Naive thymus-derived CD8-positive, alpha-beta T cell (primary cell): ENCODE measurements at regions not wholly inside any gene's neighbourhood (a gene's known extent, or its start where the extent isn't known, plus 50 kb on each side); places are given as distances from the start of the nearest gene placed in this dataset.

Experiments used
- ATAC-seq, 2 donors: fragments of 150-1000 bp; cut with Tn5 transposase in 1 of 2; sonication (Bioruptor Pico), chemical (Tn5 transposase) in 1 of 2; 1 replicate in 1 of 2; 2 replicates in 1 of 2; pipeline ENCODE4 v1.10.0; 2021; ENCODE audit warnings: mild to moderate bottlenecking in 2 of 2, moderate library complexity in 2 of 2
- POLR2A ChIA-PET: fragments of 350-600 bp; sonication (Branson Sonifier 250); formaldehyde crosslinking; loops from one replicate; lab custom pipeline; 2021; ENCODE audit warnings: antibody characterized with exemption; lab: Charles Lee
- DNase-seq, 10 donors: peaks; one replicate each; pipeline versions ENCODE4 v3.0.0 to v3.0.0-alpha.2; 2020 to 2022
- H3K27ac Mint-ChIP-seq, 10 donors: one replicate each; pipeline ENCODE4 v1.8.0; 2020 to 2022; ENCODE audit warnings: mild to moderate bottlenecking in 10 of 10, mixed read lengths in 10 of 10, moderate library complexity in 4 of 10, inconsistent platforms in 1 of 10
- H3K27me3 Mint-ChIP-seq, 5 donors: one replicate each; pipeline ENCODE4 v1.8.0; 2021 to 2022; ENCODE audit warnings: mixed read lengths in 5 of 5
- H3K36me3 Mint-ChIP-seq, 3 donors: one replicate each; pipeline ENCODE4 v1.8.0; 2020 to 2022; ENCODE audit warnings: mixed read lengths in 3 of 3, mild to moderate bottlenecking in 2 of 3, inconsistent platforms in 1 of 3
- H3K4me1 Mint-ChIP-seq, 4 donors: one replicate each; pipeline ENCODE4 v1.8.0; 2021 to 2022; ENCODE audit warnings: mixed read lengths in 4 of 4
- H3K4me3 Mint-ChIP-seq, 10 donors: one replicate each; pipeline ENCODE4 v1.8.0; 2020 to 2022; ENCODE audit warnings: mild to moderate bottlenecking in 10 of 10, mixed read lengths in 10 of 10, moderate library complexity in 6 of 10, inconsistent platforms in 1 of 10
- H3K9me3 Mint-ChIP-seq, 9 donors: one replicate each; pipeline ENCODE4 v1.8.0; 2020 to 2022; ENCODE audit warnings: mixed read lengths in 9 of 9, mild to moderate bottlenecking in 3 of 9, inconsistent platforms in 1 of 9, moderate library complexity in 1 of 9

DNA sequence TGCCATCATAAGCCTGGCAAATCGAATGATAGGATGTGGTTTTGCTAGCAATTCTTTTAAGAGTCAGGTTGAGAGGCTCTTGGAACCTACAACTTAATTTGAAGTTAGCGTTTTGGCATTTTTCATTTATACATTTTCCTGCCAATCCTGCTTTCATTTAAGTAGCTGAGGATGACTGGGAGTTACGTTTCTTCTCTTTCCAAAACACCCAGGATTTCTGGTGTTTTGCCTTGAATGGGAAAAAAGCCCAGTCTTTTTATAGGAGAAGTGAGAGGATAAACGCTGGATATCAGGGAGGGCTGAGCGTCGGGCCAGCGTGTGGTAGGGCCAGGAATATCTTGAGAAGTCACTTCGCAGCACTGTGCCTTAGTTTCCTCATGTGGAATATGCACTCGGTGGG, 174.2 kb upstream of the HAND2 start:
- H3K36me3 Mint-ChIP-seq = peaks cover 0 to 1% (median 0%) of the 10 kb centered on the region in 3 donors
- H3K27ac Mint-ChIP-seq = no peak overlapping the region
- H3K4me1 Mint-ChIP-seq = no peaks in the 10 kb centered on the region
- H3K27me3 Mint-ChIP-seq = peaks cover 0 to 10% (median 4%) of the 10 kb centered on the region in 5 donors
- ATAC-seq (no peak), DNase-seq (no peak)
- no peaks in the 10 kb centered on the region for H3K9me3 Mint-ChIP-seq
- POLR2A ChIA-PET = no interaction called here
- no peak overlapping the region for H3K4me3 Mint-ChIP-seq

- Mint-ChIP-seq H3K36me3 (peaks cover 0 to 1% (median 0%) of the 10 kb centered on the region in 3 donors), H3K4me1 (no peaks in the 10 kb centered on the region), H3K27ac (no peak overlapping the region), H3K4me3 (no peak overlapping the region), H3K9me3 (peaks cover 0 to under 1% (median 0%) of the 10 kb centered on the region in 9 donors), H3K27me3 (peaks cover 0 to 7% (median 3%) of the 10 kb centered on the region in 5 donors)
- POLR2A ChIA-PET = no interaction called here
- no peak for DNase-seq
- ATAC-seq = no peak
Measured at GRCh38 chr4:173703021-173703420, 173.0 kb upstream of the HAND2 start.

- Mint-ChIP-seq H3K27ac (no peak overlapping the region), H3K9me3 (peaks cover 0 to 4% (median 0%) of the 10 kb centered on the region in 9 donors), H3K4me3 (no peak overlapping the region), H3K36me3 (peaks cover 0 to 1% (median 0%) of the 10 kb centered on the region in 3 donors), H3K27me3 (peaks cover 0 to 7% (median 3%) of the 10 kb centered on the region in 5 donors), H3K4me1 (no peaks in the 10 kb centered on the region)
- no peak for ATAC-seq
- POLR2A ChIA-PET = no interaction called here
- DNase-seq = no peak
Measured at GRCh38 chr4:173700650-173701049, 170.6 kb upstream of the HAND2 start.

DNA sequence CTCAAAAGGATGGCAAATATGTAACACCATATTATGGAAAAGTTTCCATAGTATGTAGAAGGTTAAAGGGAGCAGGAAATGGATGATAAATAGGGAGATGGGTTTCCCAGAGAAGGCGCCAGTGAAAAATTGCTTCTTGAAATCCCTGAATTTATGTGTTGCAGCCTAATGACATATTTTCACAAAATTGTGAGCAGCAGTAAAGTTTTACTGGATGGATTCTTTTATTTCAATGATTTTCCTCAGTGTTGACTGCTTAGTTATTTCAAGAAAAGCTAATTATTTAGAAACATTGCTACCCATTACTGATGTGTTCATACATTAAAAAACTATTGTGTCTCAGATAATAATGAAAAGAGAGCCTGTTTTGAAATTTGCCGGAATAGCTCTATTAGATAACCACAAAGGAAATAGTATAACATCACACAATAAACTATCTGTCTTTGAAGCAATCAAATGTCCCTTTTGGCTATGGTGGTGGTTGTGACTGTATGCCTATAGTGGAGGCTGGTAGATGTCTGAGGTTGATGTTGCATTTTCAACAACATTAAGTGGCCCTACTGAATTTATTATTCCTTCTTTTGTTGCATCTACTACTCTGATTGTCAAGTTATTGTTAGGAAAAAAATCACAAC, 169.9 kb upstream of the HAND2 start:
- DNase-seq = no peak
- Mint-ChIP-seq H3K4me1 (no peaks in the 10 kb centered on the region), H3K4me3 (no peak overlapping the region), H3K36me3 (peaks cover 0 to 1% (median 0%) of the 10 kb centered on the region in 3 donors), H3K27ac (no peak overlapping the region), H3K9me3 (peaks cover 0 to 4% (median 0%) of the 10 kb centered on the region in 9 donors), H3K27me3 (peaks cover 0 to 3% (median 1%) of the 10 kb centered on the region in 5 donors)
- ATAC-seq = no peak
- POLR2A ChIA-PET = no interaction called here

DNA sequence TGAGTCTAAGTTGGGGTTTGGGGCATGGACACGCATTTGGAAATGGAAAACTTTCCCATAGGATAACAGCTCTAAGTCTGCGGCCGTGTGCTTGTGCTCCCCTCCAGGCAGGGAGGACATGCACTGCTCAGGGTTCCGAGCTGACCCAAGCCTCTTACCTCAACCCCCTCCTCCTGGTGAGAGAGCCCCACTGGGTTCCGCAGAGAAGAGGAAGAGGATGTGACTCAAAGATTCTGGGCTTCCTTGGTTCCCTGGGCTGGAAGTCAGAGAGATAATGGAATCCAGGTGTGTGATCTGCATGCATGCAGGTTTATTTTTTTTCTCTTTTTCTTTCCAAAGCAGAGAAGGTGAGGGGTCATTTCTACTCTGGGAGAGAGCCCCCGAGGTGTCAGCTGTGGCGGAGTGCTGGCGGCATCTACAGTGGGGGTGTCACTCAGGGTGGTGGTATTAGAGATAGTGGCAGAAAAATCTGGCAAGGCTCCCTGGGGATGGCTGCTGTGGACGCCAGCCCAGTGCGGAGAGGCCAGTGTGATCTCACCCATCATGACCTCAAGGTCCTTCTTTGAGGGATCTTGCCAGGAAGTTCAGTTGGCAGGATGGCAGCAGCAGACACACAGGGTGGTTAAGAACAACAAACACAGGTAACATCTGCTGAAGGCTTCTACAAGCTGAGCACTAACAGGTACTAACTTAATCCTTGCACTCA, 168.7 kb upstream of the HAND2 start:
- no peak for DNase-seq
- peaks cover 0 to 3% (median 0%) of the 10 kb centered on the region in 5 donors for H3K27me3 Mint-ChIP-seq
- POLR2A ChIA-PET = no interaction called here
- H3K9me3 Mint-ChIP-seq = peaks cover 0 to 4% (median 0%) of the 10 kb centered on the region in 9 donors
- H3K4me1 Mint-ChIP-seq = no peaks in the 10 kb centered on the region
- H3K4me3 Mint-ChIP-seq = no peak overlapping the region
- H3K27ac Mint-ChIP-seq = peak overlapping the region in 1 of 10 donors; percentile 13
- no peak for ATAC-seq
- no peaks in the 10 kb centered on the region for H3K36me3 Mint-ChIP-seq

- POLR2A ChIA-PET = no interaction called here
- Mint-ChIP-seq H3K4me1 (no peaks in the 10 kb centered on the region), H3K27me3 (peaks cover 0 to 3% (median 0%) of the 10 kb centered on the region in 5 donors), H3K27ac (no peak overlapping the region), H3K4me3 (no peak overlapping the region), H3K9me3 (peaks cover 0 to 4% (median 0%) of the 10 kb centered on the region in 9 donors), H3K36me3 (no peaks in the 10 kb centered on the region)
- DNase-seq (no peak), ATAC-seq (no peak)
Measured at GRCh38 chr4:173697840-173698239, 167.8 kb upstream of the HAND2 start.

GRCh38 chr4:173696551-173696950, 166.5 kb upstream of the HAND2 start:
- no peaks in the 10 kb centered on the region for H3K36me3 Mint-ChIP-seq
- POLR2A ChIA-PET = no interaction called here
- DNase-seq (no peak), ATAC-seq (no peak)
- peaks cover 0 to 4% (median 0%) of the 10 kb centered on the region in 9 donors for H3K9me3 Mint-ChIP-seq
- no peaks in the 10 kb centered on the region for H3K27me3 Mint-ChIP-seq
- H3K4me1 Mint-ChIP-seq = no peaks in the 10 kb centered on the region
- H3K27ac Mint-ChIP-seq = no peak overlapping the region
- H3K4me3 Mint-ChIP-seq = no peak overlapping the region

- Mint-ChIP-seq H3K4me1 (no peaks in the 10 kb centered on the region), H3K9me3 (peaks cover 0 to 4% (median 0%) of the 10 kb centered on the region in 9 donors), H3K36me3 (no peaks in the 10 kb centered on the region), H3K4me3 (no peak overlapping the region), H3K27me3 (no peaks in the 10 kb centered on the region), H3K27ac (no peak overlapping the region)
- ATAC-seq (no peak), DNase-seq (no peak)
- POLR2A ChIA-PET = no interaction called here
Measured at GRCh38 chr4:173696011-173696410, 166.0 kb upstream of the HAND2 start.

- H3K9me3 Mint-ChIP-seq = no peaks in the 10 kb centered on the region
- POLR2A ChIA-PET = no interaction called here
- no peaks in the 10 kb centered on the region for H3K36me3 Mint-ChIP-seq
- ATAC-seq = no peak
- no peak overlapping the region for H3K27ac Mint-ChIP-seq
- peaks cover 0 to 11% (median 2%) of the 10 kb centered on the region in 5 donors for H3K27me3 Mint-ChIP-seq
- no peaks in the 10 kb centered on the region for H3K4me1 Mint-ChIP-seq
- H3K4me3 Mint-ChIP-seq = no peak overlapping the region
- DNase-seq = no peak
Measured at GRCh38 chr4:173685831-173686210, 155.8 kb upstream of the HAND2 start.

GRCh38 chr4:173685165-173685830, 155.3 kb upstream of the HAND2 start:
- POLR2A ChIA-PET = no interaction called here
- Mint-ChIP-seq H3K4me1 (no peaks in the 10 kb centered on the region), H3K36me3 (no peaks in the 10 kb centered on the region), H3K9me3 (no peaks in the 10 kb centered on the region), H3K27ac (no peak overlapping the region), H3K4me3 (no peak overlapping the region), H3K27me3 (peaks cover 0 to 11% (median 2%) of the 10 kb centered on the region in 5 donors)
- no peak for ATAC-seq
- no peak for DNase-seq

GRCh38 chr4:173684223-173684622, 154.2 kb upstream of the HAND2 start:
- H3K36me3 Mint-ChIP-seq = no peaks in the 10 kb centered on the region
- POLR2A ChIA-PET = no interaction called here
- no peaks in the 10 kb centered on the region for H3K4me1 Mint-ChIP-seq
- DNase-seq = no peak
- no peak overlapping the region for H3K27ac Mint-ChIP-seq
- H3K9me3 Mint-ChIP-seq = no peaks in the 10 kb centered on the region
- H3K4me3 Mint-ChIP-seq = no peak overlapping the region
- ATAC-seq = no peak
- H3K27me3 Mint-ChIP-seq = peaks cover 0 to 11% (median 2%) of the 10 kb centered on the region in 5 donors

DNA sequence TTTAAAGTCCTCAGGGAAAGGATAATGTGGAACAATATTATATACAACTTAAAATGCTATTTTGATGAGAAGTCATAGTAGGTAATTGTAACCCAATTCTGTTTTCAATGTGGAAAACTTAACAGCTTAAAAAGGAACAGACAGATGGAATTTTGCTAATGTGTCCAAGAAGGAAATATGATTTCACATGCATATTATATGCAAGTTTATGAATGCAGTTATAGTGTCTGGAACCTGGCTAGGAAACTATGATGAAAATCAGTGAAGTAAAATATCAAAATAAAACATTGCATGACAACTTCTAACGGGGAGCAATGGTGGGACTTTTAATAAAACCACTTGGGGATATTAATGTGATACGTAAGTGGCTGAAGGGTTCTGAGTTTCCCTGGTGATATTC, 152.6 kb upstream of the HAND2 start:
- H3K4me3 Mint-ChIP-seq = no peak overlapping the region
- no peak overlapping the region for H3K27ac Mint-ChIP-seq
- peaks cover 0 to 13% (median 2%) of the 10 kb centered on the region in 5 donors for H3K27me3 Mint-ChIP-seq
- POLR2A ChIA-PET = no interaction called here
- ATAC-seq = no peak
- no peaks in the 10 kb centered on the region for H3K36me3 Mint-ChIP-seq
- peaks cover 0 to 2% (median 0%) of the 10 kb centered on the region in 9 donors for H3K9me3 Mint-ChIP-seq
- DNase-seq = no peak
- no peaks in the 10 kb centered on the region for H3K4me1 Mint-ChIP-seq

DNA sequence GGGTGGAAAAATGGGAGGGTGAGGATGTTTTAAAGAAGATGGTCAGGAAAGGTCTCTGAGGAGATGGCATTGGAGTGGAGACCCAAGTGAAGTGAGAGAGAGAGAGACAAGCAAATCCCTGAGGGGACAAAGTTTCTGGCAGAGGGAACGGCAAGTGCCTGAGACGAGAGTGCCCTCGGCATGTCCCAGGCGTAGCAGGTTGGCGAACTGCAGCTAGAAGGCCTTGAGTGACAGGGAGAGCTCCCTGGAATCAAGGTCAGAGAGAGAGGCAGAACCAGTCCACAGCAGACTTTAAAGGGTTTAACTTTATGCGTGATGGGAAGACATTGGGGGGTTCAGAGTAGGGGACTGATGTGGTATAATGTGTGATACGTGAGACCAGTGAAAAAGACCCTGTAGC, 150.2 kb upstream of the HAND2 start:
- DNase-seq = no peak

More for the DNA sequence above, 150.2 kb upstream of the HAND2 start:
- POLR2A ChIA-PET = no interaction called here
- no peak for ATAC-seq
- Mint-ChIP-seq H3K27ac (no peak overlapping the region), H3K27me3 (peaks cover 3 to 21% (median 12%) of the 10 kb centered on the region in 5 donors), H3K36me3 (no peaks in the 10 kb centered on the region), H3K9me3 (peaks cover 0 to 13% (median 0%) of the 10 kb centered on the region in 9 donors), H3K4me3 (no peak overlapping the region), H3K4me1 (no peaks in the 10 kb centered on the region)
